ENCODE measurements at regions not wholly inside any gene's neighbourhood (a gene's known extent, or its start where the extent isn't known, plus 50 kb on each side); places are given as distances from the start of the nearest gene placed in this dataset.

DNA sequence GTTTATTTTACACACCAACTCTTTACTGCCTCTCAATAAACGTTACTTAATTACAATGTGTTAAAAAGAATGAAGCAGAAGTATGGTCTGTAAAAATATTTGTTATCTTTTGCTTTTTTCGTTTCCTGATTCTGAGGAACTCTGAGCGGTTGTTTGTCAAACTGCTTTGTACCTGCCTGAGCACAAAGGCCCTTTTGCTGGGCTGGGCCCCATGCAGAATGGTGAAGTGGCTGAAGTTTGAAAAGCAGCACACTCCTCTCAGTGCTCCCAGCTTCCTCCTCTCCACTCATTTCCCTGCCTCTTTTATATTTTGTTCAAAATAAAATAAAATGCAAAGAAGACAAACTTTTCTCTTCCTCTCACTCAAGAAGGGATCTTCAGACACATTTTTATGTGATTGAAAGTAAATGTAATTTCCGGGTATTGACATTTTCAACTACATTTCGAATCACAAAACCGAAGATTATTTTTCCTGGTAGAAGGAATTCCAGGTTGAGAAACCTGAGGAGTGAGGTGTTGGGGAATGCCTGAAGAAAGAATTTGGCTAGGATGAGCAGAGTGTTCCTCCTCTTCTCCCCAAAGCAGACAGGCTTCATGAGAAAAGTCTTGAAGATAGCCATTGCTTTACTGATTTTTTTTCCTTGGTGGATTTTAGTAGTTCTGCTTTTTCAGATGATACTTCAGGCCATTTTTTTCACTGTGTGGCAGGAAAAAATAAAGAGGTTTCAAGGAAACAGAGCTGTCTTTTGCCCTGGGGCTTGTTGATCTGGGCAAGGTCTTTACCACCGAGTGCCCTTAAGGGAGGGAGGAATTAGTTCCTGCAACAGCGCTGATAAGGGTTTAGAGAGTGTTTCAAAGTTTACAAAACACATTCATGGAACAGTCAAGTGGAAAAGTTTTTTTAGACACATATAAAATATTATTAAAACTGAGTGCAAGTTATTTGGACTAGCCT is 229.8 kb downstream of the NFKBIZ start:
- no peak overlapping the region for H3K4me3 ChIP-seq (ENCODE audit: low read depth, low read length)
- DNase-seq (ENCODE audit: low read depth), result no peak
- TF ChIP-seq, protein P1, sequence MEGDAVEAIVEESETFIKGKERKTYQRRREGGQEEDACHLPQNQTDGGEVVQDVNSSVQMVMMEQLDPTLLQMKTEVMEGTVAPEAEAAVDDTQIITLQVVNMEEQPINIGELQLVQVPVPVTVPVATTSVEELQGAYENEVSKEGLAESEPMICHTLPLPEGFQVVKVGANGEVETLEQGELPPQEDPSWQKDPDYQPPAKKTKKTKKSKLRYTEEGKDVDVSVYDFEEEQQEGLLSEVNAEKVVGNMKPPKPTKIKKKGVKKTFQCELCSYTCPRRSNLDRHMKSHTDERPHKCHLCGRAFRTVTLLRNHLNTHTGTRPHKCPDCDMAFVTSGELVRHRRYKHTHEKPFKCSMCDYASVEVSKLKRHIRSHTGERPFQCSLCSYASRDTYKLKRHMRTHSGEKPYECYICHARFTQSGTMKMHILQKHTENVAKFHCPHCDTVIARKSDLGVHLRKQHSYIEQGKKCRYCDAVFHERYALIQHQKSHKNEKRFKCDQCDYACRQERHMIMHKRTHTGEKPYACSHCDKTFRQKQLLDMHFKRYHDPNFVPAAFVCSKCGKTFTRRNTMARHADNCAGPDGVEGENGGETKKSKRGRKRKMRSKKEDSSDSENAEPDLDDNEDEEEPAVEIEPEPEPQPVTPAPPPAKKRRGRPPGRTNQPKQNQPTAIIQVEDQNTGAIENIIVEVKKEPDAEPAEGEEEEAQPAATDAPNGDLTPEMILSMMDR (conservative IDR thresholded peaks at IDR 0.05; ENCODE audit: low read depth, low read length), result no peak

DNA sequence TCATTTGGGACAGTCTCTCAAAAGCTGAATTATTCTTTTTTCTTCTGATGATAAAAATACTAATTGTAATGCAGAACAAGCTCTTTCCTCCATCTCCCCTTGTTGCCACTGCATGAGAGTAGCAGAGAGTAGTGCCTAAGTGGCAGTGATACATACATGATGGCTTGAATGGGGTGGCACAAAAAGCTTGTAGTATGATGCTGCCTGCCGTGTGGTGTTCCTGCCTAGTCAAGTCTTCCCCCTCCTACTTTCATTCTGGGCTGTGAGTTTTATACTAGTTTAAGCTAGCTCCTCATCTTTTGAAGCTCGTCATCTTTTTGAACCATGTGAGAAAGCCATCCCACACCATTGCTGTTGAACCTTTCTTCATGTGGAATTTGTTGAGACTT is 230.5 kb downstream of the NFKBIZ start:
- DNase-seq (ENCODE audit: low read depth), result no peak
- H3K4me3 ChIP-seq (ENCODE audit: low read depth, low read length), result no peak overlapping the region
- TF ChIP-seq, protein P1 (conservative IDR thresholded peaks at IDR 0.05; ENCODE audit: low read depth, low read length), result no peak

DNA sequence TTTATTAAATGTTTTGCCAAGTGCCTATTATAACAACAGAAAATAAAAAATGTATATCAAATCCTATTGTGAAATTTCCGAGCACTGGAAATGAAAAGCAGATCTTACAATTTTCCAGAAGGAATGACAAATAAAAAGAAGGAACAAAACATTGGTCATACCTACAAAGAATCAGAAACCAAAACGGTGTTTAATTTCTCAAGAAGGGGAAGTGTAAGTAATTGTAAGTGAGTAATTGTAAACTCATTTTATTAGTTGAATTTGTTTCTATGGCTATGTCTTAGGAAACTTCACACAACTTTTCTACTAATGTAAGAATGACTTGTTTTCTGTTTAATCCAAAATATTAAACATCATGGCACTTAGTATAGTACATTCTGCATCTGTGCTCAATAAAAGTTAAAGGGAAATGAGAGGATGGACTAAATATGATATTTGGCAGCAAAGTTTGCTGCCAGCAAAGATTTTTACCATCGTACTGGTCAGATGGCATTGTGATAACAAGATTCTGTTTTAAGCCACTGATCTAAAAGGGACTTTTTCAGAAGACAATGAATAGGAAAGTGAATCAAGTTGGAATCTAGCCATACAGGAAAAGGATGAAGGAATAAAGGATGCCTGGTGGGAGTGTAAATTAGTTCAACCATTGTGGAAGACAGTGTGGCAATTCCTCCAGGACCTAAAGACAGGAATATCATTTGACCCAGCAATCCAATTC is 232.4 kb downstream of the NFKBIZ start:
- no peak for DNase-seq (ENCODE audit: low read depth)
- TF ChIP-seq, protein P1 (conservative IDR thresholded peaks at IDR 0.05; ENCODE audit: low read depth, low read length), result no peak
- no peak overlapping the region for H3K4me3 ChIP-seq (ENCODE audit: low read depth, low read length)

DNA sequence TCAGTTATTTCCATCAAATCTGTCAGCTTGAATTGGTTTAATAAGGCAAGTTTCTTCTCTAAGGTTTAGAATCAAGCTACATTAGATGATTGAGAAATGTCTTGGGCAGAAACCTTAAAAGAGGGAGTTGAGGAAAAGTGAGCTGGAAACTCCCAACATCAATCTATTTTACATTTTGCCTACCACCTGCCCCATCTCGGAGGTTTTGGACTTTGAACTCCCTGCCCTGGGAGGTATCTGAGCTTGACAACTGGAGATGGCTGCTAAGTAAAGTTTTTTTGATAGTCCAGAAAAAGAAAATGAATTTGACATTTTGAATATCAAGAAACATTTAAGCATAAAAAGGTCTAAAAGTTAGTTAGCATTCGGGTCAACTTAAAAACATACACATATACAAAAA is 234.2 kb downstream of the NFKBIZ start:
- no peak overlapping the region for H3K4me3 ChIP-seq (ENCODE audit: low read depth, low read length)
- TF ChIP-seq, protein P1 (conservative IDR thresholded peaks at IDR 0.05; ENCODE audit: low read depth, low read length), result no peak
- no peak for DNase-seq (ENCODE audit: low read depth)

DNA sequence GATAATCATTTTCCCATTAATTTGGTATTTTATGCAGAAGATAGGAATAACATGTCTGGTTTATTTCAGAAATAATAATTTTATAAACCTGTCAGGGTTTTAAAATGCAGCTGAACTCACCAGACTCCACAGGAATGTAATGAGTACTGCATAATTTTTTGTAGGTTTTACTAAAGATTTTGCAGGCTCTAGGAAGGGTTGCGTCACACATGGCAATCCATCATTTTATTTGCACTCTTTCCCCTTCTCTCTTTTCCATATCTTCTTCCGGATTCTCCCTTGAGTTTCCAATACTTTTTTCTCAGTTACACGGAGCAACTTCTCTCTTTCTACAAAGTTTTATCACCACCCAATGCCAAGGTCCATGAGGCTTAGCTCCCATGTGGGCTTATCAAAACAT is 234.7 kb downstream of the NFKBIZ start:
- no peak overlapping the region for H3K4me3 ChIP-seq (ENCODE audit: low read depth, low read length)
- DNase-seq (ENCODE audit: low read depth), result no peak
- TF ChIP-seq, protein P1 (conservative IDR thresholded peaks at IDR 0.05; ENCODE audit: low read depth, low read length), result no peak

DNA sequence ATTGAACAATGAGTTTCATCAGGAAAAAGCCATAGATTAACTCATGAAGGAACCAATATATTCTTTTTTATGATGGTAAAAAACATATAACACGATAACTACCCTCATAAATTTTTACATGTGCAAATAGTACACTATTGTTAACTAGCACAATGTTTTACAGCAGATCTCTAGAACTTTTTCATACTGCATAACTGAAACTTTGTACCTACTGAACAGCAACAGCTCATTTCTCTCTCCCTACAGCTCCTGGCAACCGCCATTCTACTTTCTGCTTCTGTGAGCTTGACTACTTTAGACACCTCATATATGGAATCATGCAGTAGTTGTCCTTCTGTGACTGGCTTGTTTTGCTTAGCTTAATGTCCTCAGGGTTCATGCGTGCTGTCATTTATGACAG is 235.4 kb downstream of the NFKBIZ start:
- DNase-seq (ENCODE audit: low read depth), result no peak
- TF ChIP-seq, protein P1 (conservative IDR thresholded peaks at IDR 0.05; ENCODE audit: low read depth, low read length), result no peak
- H3K4me3 ChIP-seq (ENCODE audit: low read depth, low read length), result no peak overlapping the region
